ENCODE measurements at regions not wholly inside any gene's neighbourhood (a gene's known extent, or its start where the extent isn't known, plus 50 kb on each side); places are given as distances from the start of the nearest gene placed in this dataset.

DNA sequence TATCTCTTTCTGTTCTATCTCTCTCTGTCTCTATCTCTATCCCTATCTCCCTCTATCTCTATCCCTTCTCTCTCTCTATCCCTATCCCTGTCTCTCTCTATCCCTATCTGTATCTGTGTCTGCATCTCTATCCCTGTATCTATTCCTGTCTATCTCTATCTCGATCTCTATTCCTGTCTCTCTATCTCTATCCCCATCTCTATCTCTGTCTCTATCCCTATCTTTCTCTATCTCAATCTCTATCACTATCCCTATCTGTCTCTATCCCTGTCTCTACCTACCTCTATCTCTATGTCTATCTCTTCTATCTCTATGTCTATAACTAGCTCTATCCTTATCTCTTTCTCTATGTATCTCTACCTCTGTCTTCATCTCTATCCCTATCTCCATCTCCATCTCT, 141.4 kb upstream of the KCNJ6 start:
- H3K4me3 Mint-ChIP-seq = no peak overlapping the region
- DNase-seq (no peak), ATAC-seq (no peak)
- no peaks in the 10 kb centered on the region for H3K4me1 ChIP-seq (ENCODE audit: control insufficient read depth, insufficient read depth, low read length)
- H3K4me1 Mint-ChIP-seq = no peaks in the 10 kb centered on the region
- intact Hi-C loops (cut with micrococcal nuclease) = no loop called here
- H3K36me3 Mint-ChIP-seq = no peaks in the 10 kb centered on the region
- no peaks in the 10 kb centered on the region for H3K36me3 ChIP-seq (ENCODE audit: control insufficient read depth, insufficient read depth, low read length)
- WGBS (ENCODE audit: insufficient coverage) = 96% methylated on average over 1 of the region's 1 CpG
- TF ChIP-seq, protein P1, sequence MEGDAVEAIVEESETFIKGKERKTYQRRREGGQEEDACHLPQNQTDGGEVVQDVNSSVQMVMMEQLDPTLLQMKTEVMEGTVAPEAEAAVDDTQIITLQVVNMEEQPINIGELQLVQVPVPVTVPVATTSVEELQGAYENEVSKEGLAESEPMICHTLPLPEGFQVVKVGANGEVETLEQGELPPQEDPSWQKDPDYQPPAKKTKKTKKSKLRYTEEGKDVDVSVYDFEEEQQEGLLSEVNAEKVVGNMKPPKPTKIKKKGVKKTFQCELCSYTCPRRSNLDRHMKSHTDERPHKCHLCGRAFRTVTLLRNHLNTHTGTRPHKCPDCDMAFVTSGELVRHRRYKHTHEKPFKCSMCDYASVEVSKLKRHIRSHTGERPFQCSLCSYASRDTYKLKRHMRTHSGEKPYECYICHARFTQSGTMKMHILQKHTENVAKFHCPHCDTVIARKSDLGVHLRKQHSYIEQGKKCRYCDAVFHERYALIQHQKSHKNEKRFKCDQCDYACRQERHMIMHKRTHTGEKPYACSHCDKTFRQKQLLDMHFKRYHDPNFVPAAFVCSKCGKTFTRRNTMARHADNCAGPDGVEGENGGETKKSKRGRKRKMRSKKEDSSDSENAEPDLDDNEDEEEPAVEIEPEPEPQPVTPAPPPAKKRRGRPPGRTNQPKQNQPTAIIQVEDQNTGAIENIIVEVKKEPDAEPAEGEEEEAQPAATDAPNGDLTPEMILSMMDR (IDR thresholded peaks at IDR 0.05) = no peak
- peaks cover 0 to 10% of the 10 kb centered on the region in 2 donors for H3K9me3 Mint-ChIP-seq
- H3K9me3 ChIP-seq (ENCODE audit: control insufficient read depth, insufficient read depth, low read length) = no peaks in the 10 kb centered on the region
- no peaks in the 10 kb centered on the region for H3K27me3 Mint-ChIP-seq (ENCODE audit: low read depth in 2 of 2)
- H3K4me3 ChIP-seq (ENCODE audit: low read length) = no peak overlapping the region
- H3K27me3 ChIP-seq (ENCODE audit: control insufficient read depth, insufficient read depth, low read length) = no peaks in the 10 kb centered on the region
- no peak overlapping the region for H3K27ac Mint-ChIP-seq
- H3K27ac ChIP-seq (ENCODE audit: low read length) = no peak overlapping the region

DNA sequence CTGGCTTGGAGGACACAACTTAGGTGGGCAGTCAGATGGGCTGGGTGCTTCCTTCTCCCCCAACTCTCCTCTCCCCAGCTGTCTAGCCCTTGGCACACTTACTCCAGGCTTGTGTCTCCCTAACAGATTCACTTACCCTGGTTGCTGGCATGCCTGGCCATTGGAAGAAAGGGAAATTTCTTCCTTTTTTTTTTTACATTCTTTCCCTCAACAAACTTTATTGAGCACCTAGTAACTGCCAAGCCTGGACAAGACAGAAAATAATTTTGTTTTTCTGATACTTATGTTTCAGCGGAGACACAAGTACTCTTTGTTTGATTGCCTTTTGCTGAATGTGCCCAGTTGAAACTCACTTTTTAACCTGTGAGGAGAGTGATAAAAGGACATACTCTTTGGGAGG, 144.3 kb upstream of the KCNJ6 start:
- Histone ChIP-seq H3K4me3 (ENCODE audit: low read length) (no peak overlapping the region), H3K9me3 (ENCODE audit: control insufficient read depth, insufficient read depth, low read length) (no peaks in the 10 kb centered on the region), H3K27ac (ENCODE audit: low read length) (no peak overlapping the region), H3K4me1 (ENCODE audit: control insufficient read depth, insufficient read depth, low read length) (no peaks in the 10 kb centered on the region), H3K27me3 (ENCODE audit: control insufficient read depth, insufficient read depth, low read length) (no peaks in the 10 kb centered on the region), H3K36me3 (ENCODE audit: control insufficient read depth, insufficient read depth, low read length) (no peaks in the 10 kb centered on the region)
- H3K27me3 Mint-ChIP-seq (ENCODE audit: low read depth in 2 of 2) = peaks cover 0 to 6% of the 10 kb centered on the region in 2 donors
- intact Hi-C loops (cut with micrococcal nuclease) = no loop called here
- ATAC-seq (no peak), DNase-seq (no peak)
- H3K4me3 Mint-ChIP-seq = no peak overlapping the region
- H3K36me3 Mint-ChIP-seq = no peaks in the 10 kb centered on the region
- 88% methylated on average over 1 of the region's 1 CpG for WGBS (ENCODE audit: insufficient coverage)
- peaks cover 0 to 10% of the 10 kb centered on the region in 2 donors for H3K9me3 Mint-ChIP-seq
- H3K27ac Mint-ChIP-seq = no peak overlapping the region
- TF ChIP-seq, protein P1 (IDR thresholded peaks at IDR 0.05) = no peak
- H3K4me1 Mint-ChIP-seq = no peaks in the 10 kb centered on the region

DNA sequence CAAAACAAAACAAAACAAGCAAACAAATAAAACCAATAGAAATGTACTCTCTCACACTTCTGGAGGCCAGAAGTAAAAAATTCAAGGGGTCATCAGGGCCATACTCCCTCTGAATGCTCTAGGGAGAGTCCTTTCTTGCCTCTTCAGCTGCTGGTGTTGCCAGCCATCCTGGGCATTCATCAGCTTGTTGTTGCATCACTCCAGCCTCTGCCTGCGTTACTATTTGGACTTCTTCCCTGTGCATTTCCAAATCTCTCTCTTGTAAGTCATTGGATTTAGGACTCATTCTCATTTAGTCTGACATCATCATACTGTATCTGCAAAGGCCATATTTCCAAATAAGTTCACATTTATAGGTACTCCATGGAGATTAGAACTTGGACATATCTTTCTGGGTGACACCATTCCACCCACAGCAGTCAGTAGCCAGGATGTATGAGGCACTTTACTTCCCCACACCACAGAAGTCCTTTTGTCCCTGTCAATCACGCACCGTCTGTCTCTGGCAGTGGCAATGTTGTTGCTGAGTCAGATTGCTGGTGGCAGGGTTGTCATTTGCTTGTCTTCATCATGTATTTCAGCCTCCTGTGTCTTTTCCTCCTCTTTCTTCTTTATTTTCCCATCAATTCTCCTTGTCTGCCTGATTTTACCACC, 151.0 kb upstream of the KCNJ6 start:
- intact Hi-C loops (cut with micrococcal nuclease) = no loop called here
- Mint-ChIP-seq H3K4me3 (no peak overlapping the region), H3K4me1 (no peaks in the 10 kb centered on the region)

More for the DNA sequence above, 151.0 kb upstream of the KCNJ6 start:
- 71% methylated on average over 3 of the region's 3 CpGs for WGBS (ENCODE audit: insufficient coverage)
- Mint-ChIP-seq H3K27ac (no peak overlapping the region), H3K27me3 (ENCODE audit: low read depth in 2 of 2) (peaks cover 6 to 10% of the 10 kb centered on the region in 2 donors), H3K36me3 (no peaks in the 10 kb centered on the region), H3K9me3 (peaks cover 2% of the 10 kb centered on the region in 2 donors)
- H3K36me3 ChIP-seq (ENCODE audit: control insufficient read depth, insufficient read depth, low read length) = no peaks in the 10 kb centered on the region
- no peaks in the 10 kb centered on the region for H3K4me1 ChIP-seq (ENCODE audit: control insufficient read depth, insufficient read depth, low read length)
- H3K9me3 ChIP-seq (ENCODE audit: control insufficient read depth, insufficient read depth, low read length) = no peaks in the 10 kb centered on the region
- H3K27ac ChIP-seq (ENCODE audit: low read length) = no peak overlapping the region
- ATAC-seq (no peak), DNase-seq (no peak)
- no peak overlapping the region for H3K4me3 ChIP-seq (ENCODE audit: low read length)
- TF ChIP-seq, protein P1 (IDR thresholded peaks at IDR 0.05) = no peak
- H3K27me3 ChIP-seq (ENCODE audit: control insufficient read depth, insufficient read depth, low read length) = no peaks in the 10 kb centered on the region

All from natural killer cell (primary cell).